GM12878 (cell line): ENCODE measurements at regions not wholly inside any gene's neighbourhood (a gene's known extent, or its start where the extent isn't known, plus 50 kb on each side); places are given as distances from the start of the nearest gene placed in this dataset.

Experiments
- ATAC-seq: fragments of 200-7000 bp; cut with Tn5 transposase; 3 replicates; pipeline ENCODE4 v1.9.1; 2020; ENCODE audit warnings: mild to moderate bottlenecking, moderate library complexity
- BruUV-seq: library from RNA; stranded (reverse); fragments of 400-500 nt; replicated peaks from 2 replicates; lab custom pipeline; 2021; lab: Mats Ljungman, UMichigan
- CTCF ChIA-PET: fragments of 300-600 bp; sonication (Branson Sonifier 250); formaldehyde crosslinking; extraction: SDS; loops from one replicate; lab custom pipeline; 2021; ENCODE audit warnings: inconsistent platforms; lab: Yijun Ruan, JAX
- POLR2A ChIA-PET: fragments of 350-600 bp; formaldehyde crosslinking; extraction: SDS; loops from one replicate; lab custom pipeline; 2021; ENCODE audit warnings: inconsistent platforms; lab: Charles Lee
- RAD21 ChIA-PET: fragments of 300-600 bp; sonication (Branson Sonifier 250); formaldehyde crosslinking; loops from one replicate; lab custom pipeline; 2023; ENCODE audit warnings: antibody characterized with exemption; ENCODE audit not compliant: unreplicated experiment; lab: Charles Lee
- SMC1A ChIA-PET: fragments of 300-600 bp; sonication (Branson Sonifier 250); formaldehyde crosslinking; loops from one replicate; lab custom pipeline; 2023; ENCODE audit not compliant: unreplicated experiment, uncharacterized antibody; lab: Charles Lee
- DNase-seq: peaks from one replicate; pipeline ENCODE4 v3.0.0-alpha.2; 2011; ENCODE audit warnings: low read depth, low spot score
- FAIRE-seq: peaks from 3 replicates; lab custom pipeline; 2011; peaks lifted over from hg19 to GRCh38; lab: Jason Lieb, UNC
- H2AFZ ChIP-seq: 2 replicates; pipeline ENCODE4 v1.6.0; 2011; ENCODE audit warnings: low read depth, low read length, control low read depth; ENCODE audit not compliant: control insufficient read depth
- H3K27ac ChIP-seq: 2 replicates; pipeline ENCODE4 v1.5.1; 2011; ENCODE audit warnings: control low read depth; ENCODE audit not compliant: control insufficient read depth, insufficient read depth
- H3K27me3 ChIP-seq, 2 experiments: replicated peaks in 1 of 2; 2 replicates each; pipeline versions ENCODE4 v1.6.0 to v1.6.1; 2011; ENCODE audit warnings: low read length in 1 of 2; ENCODE audit not compliant: control insufficient read depth in 2 of 2, insufficient read depth in 2 of 2
- H3K36me3 ChIP-seq, 2 experiments: 2 replicates each; pipeline ENCODE4 v1.5.1; 2011; ENCODE audit warnings: low read length in 1 of 2; ENCODE audit not compliant: control insufficient read depth in 2 of 2, insufficient read depth in 2 of 2
- H3K4me1 ChIP-seq: 2 replicates; pipeline ENCODE4 v1.6.1; 2011; ENCODE audit warnings: mild to moderate bottlenecking, low read length, moderate library complexity, mixed read lengths; ENCODE audit not compliant: control insufficient read depth, insufficient read depth
- H3K4me2 ChIP-seq: 2 replicates; pipeline ENCODE4 v1.6.0; 2011; ENCODE audit warnings: control low read depth; ENCODE audit not compliant: control insufficient read depth, insufficient read depth
- H3K4me3 ChIP-seq: fragments of 200-600 bp; sonication (generic); 2 replicates; pipeline ENCODE4 v1.5.1; 2016
- H3K79me2 ChIP-seq: 2 replicates; pipeline ENCODE4 v1.6.0; 2011; ENCODE audit warnings: low read length; ENCODE audit not compliant: control insufficient read depth, insufficient read depth
- H3K9ac ChIP-seq: 2 replicates; pipeline ENCODE4 v1.8.0; 2011; ENCODE audit warnings: low read length, control low read depth, mixed read lengths; ENCODE audit not compliant: control insufficient read depth, insufficient read depth
- H3K9me3 ChIP-seq: replicated peaks from 3 replicates; pipeline ENCODE4 v1.5.1; 2011; ENCODE audit warnings: mild to moderate bottlenecking, low read length; ENCODE audit not compliant: control insufficient read depth, insufficient read depth
- H4K20me1 ChIP-seq: 2 replicates; pipeline ENCODE4 v1.6.0; 2011; ENCODE audit not compliant: control insufficient read depth, insufficient read depth
- ATF3 ChIP-seq: IDR thresholded peaks from 2 replicates; pipeline ENCODE4 v1.6.1; 2011; ENCODE audit warnings: low read depth, mild to moderate bottlenecking, low read length, moderate library complexity, borderline replicate concordance; ENCODE audit errors: extremely low read depth
- BCL11A ChIP-seq: IDR thresholded peaks from 2 replicates; pipeline ENCODE4 v1.6.1; 2011; ENCODE audit warnings: low read depth, low read length
- E2F4 ChIP-seq: IDR thresholded peaks from 2 replicates; pipeline ENCODE4 v1.6.1; 2012; ENCODE audit warnings: low read depth, low read length, improper control_type of control experiment
- E4F1 ChIP-seq: fragments of 450-650 bp; IDR thresholded peaks from 2 replicates; pipeline ENCODE4 v1.6.1; 2018; ENCODE audit warnings: borderline replicate concordance, mild to moderate bottlenecking; ENCODE audit not compliant: partially characterized antibody
- FOXK2 ChIP-seq: fragments of 450-650 bp; IDR thresholded peaks from 2 replicates; pipeline ENCODE4 v1.6.1; 2017; ENCODE audit warnings: mild to moderate bottlenecking, moderate library complexity
- IKZF2 ChIP-seq, 2 experiments: fragments of 450-650 bp; IDR thresholded peaks; 2 replicates each; pipeline ENCODE4 v1.6.1; 2017; ENCODE audit warnings: mild to moderate bottlenecking in 2 of 2, moderate library complexity in 2 of 2
- IRF5 ChIP-seq: fragments of 450-650 bp; IDR thresholded peaks from 2 replicates; pipeline ENCODE4 v1.6.1; 2017; ENCODE audit warnings: borderline replicate concordance
- MAX ChIP-seq: IDR thresholded peaks from 2 replicates; pipeline ENCODE4 v1.6.1; 2012; ENCODE audit warnings: low read depth, low read length, improper control_type of control experiment
- PAX5 ChIP-seq: IDR thresholded peaks from 2 replicates; pipeline ENCODE4 v1.6.1; 2011; ENCODE audit warnings: low read depth, low read length, borderline replicate concordance
- SMAD1 ChIP-seq: fragments of 450-650 bp; IDR thresholded peaks from 2 replicates; pipeline ENCODE4 v1.6.1; 2018; ENCODE audit warnings: mild to moderate bottlenecking, low read depth; ENCODE audit not compliant: partially characterized antibody
- SMARCA5 ChIP-seq: fragments of 450-650 bp; IDR thresholded peaks from 2 replicates; pipeline ENCODE4 v1.6.1; 2017; ENCODE audit warnings: mild to moderate bottlenecking
- STAT3 ChIP-seq: IDR thresholded peaks from 2 replicates; pipeline ENCODE4 v1.6.1; 2011; ENCODE audit warnings: low read depth, low read length, improper control_type of control experiment
- TCF3 ChIP-seq: IDR thresholded peaks from 2 replicates; pipeline ENCODE4 v1.6.1; 2012; ENCODE audit warnings: low read depth, mild to moderate bottlenecking, low read length, borderline replicate concordance; ENCODE audit not compliant: insufficient read depth
- USF1 ChIP-seq: IDR thresholded peaks from 2 replicates; pipeline ENCODE4 v1.6.1; 2011; ENCODE audit warnings: borderline replicate concordance, low read depth, mild to moderate bottlenecking, moderate library complexity, mixed read lengths, low read length; ENCODE audit not compliant: insufficient read depth; ENCODE audit errors: extremely low read length
- YBX1 ChIP-seq: fragments of 450-650 bp; IDR thresholded peaks from 2 replicates; pipeline ENCODE4 v1.6.1; 2016; ENCODE audit warnings: antibody characterized with exemption
- ZBTB33 ChIP-seq: fragments of 450-650 bp; IDR thresholded peaks from 2 replicates; pipeline ENCODE4 v1.6.1; 2017; ENCODE audit warnings: mild to moderate bottlenecking
- WGBS: methylation state at CpG from one replicate; pipeline ENCODE4 v1.1.6; 2016; ENCODE audit warnings: low lambda C conversion rate; ENCODE audit not compliant: insufficient replicate concordance, insufficient coverage; ENCODE audit errors: missing lambda C conversion rate; 5-methylcytosine and 5-hydroxymethylcytosine counted together
- in situ Hi-C: fragments of 300-500 bp; cut with MboI; formaldehyde crosslinking; loops from 9 replicates; pipeline ENCODE4 v1.14.3; 2018; ENCODE audit warnings: mixed read lengths
- intact Hi-C: fragments of 100-400 bp; cut with micrococcal nuclease; formaldehyde crosslinking; loops from one replicate; pipeline ENCODE4 v1.14.2; 2022; ENCODE audit not compliant: unreplicated experiment

GRCh38 chr20:24275946-24276705, 193.3 kb upstream of the SYNDIG1 start:
- H3K4me2 ChIP-seq, result no peak overlapping the region
- ChIA-PET POLR2A (no interaction called here), CTCF (no interaction called here), RAD21 (no interaction called here), SMC1A (no interaction called here)
- H3K9me3 ChIP-seq, result no peaks in the 10 kb centered on the region
- whole genome bisulfite sequencing, result 26% methylated on average over 3 of the region's 3 CpGs
- no peaks in the 10 kb centered on the region for H3K27me3 ChIP-seq
- no peak overlapping the region for H3K27ac ChIP-seq
- H2AFZ ChIP-seq, result no peak overlapping the region
- in situ Hi-C loops, result no loop called here
- no peaks in the 10 kb centered on the region for H3K36me3 ChIP-seq
- H3K79me2 ChIP-seq, result no peaks in the 10 kb centered on the region
- no peak for ATAC-seq
- FAIRE-seq, result no peak
- no peak for DNase-seq
- no peak overlapping the region for H3K4me3 ChIP-seq
- H3K9ac ChIP-seq, result no peak overlapping the region
- no peaks in the 10 kb centered on the region for H4K20me1 ChIP-seq
- H3K4me1 ChIP-seq, result no peaks in the 10 kb centered on the region
- intact Hi-C loops, result no loop called here
- no TSS peak for BruUV-seq
- no peak for TF ChIP-seq USF1
- no peak for TF ChIP-seq PAX5
- TF ChIP-seq ATF3, result no peak
- TF ChIP-seq E2F4, result no peak
- no peak for TF ChIP-seq SMARCA5
- TF ChIP-seq BCL11A, result no peak
- no peak for TF ChIP-seq FOXK2
- TF ChIP-seq YBX1, result no peak
- no peak for TF ChIP-seq IKZF2 (IDR thresholded peaks at IDR 0.05)
- TF ChIP-seq ZBTB33, result no peak
- TF ChIP-seq TCF3, result no peak
- no peak for TF ChIP-seq IRF5
- no peak for TF ChIP-seq SMAD1
- TF ChIP-seq STAT3, result no peak
- TF ChIP-seq E4F1, result no peak
- no peak for TF ChIP-seq MAX
